ENCODE measurements at regions not wholly inside any gene's neighbourhood (a gene's known extent, or its start where the extent isn't known, plus 50 kb on each side); places are given as distances from the start of the nearest gene placed in this dataset.

DNA sequence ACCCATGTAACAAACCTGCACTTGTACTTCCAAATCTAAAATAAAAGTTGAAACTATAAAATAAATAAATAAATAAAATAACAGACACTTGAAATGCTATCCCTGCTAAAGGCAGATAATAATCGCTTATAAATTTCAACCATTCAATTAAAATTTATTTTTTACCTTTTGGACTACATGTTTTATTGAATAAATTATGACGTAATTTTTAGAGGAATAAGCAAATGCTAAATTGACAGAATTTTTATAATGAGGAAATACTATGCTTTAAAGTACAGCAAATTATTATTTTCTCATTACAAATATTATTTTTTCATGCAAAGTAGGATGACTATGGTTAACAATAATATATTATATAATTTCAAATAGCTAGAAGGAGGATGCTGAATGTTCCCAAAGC, 658.6 kb upstream of the LMO3 start:
- Histone ChIP-seq H3K23me2 (ENCODE audit: insufficient read length, low read depth, low read length, poor library complexity, severe bottlenecking) (no peaks in the 10 kb centered on the region), H3K56ac (ENCODE audit: insufficient read length, low read depth, low read length) (no peak overlapping the region), H2BK12ac (ENCODE audit: insufficient read length, low read depth, low read length) (no peak overlapping the region), H4K91ac (ENCODE audit: insufficient read length, low read depth, low read length) (no peak overlapping the region), H3K9ac (ENCODE audit: extremely low read depth, insufficient read length, low read length) (no peak overlapping the region), H2AFZ (ENCODE audit: low read length) (no peak overlapping the region), H3K27me3 (ENCODE audit: insufficient read depth, low read length) (no peaks in the 10 kb centered on the region), H2BK5ac (ENCODE audit: insufficient read length, low read length) (no peak overlapping the region), H3T11ph (ENCODE audit: low read length) (no peak overlapping the region), H2BK20ac (ENCODE audit: low read depth, low read length, poor library complexity, severe bottlenecking) (no peak overlapping the region), H2AK5ac (ENCODE audit: insufficient read length, low read length) (no peak overlapping the region), H4K5ac (ENCODE audit: insufficient read length, low read depth, low read length) (no peak overlapping the region), H3K79me1 (ENCODE audit: insufficient read depth, low read depth, low read length, poor library complexity, severe bottlenecking) (no peaks in the 10 kb centered on the region), H3K4me1 (ENCODE audit: insufficient read depth, low read length) (no peaks in the 10 kb centered on the region), H3K4me2 (ENCODE audit: insufficient read depth, insufficient read length, low read length) (no peak overlapping the region), H3K27ac (ENCODE audit: insufficient read length, low read depth, low read length) (no peak overlapping the region), H2BK120ac (ENCODE audit: low read depth, low read length, poor library complexity, severe bottlenecking) (no peak overlapping the region), H2BK15ac (ENCODE audit: low read depth, low read length) (no peak overlapping the region), H3K9me3 (ENCODE audit: control insufficient read depth, low read depth, low read length) (no peaks in the 10 kb centered on the region), H3K4ac (ENCODE audit: low read depth, low read length) (no peak overlapping the region), H4K20me1 (ENCODE audit: control insufficient read depth, insufficient read depth, insufficient read length) (no peaks in the 10 kb centered on the region), H3K23ac (ENCODE audit: insufficient read length, low read depth, low read length) (no peak overlapping the region), H3K18ac (ENCODE audit: insufficient read length, low read depth, low read length) (no peak overlapping the region), H4K8ac (replicated peaks; ENCODE audit: insufficient read length, low read depth, low read length) (no peak overlapping the region), H3K79me2 (ENCODE audit: insufficient read depth, low read length) (no peaks in the 10 kb centered on the region), H3K14ac (ENCODE audit: insufficient read depth, low read length) (no peak overlapping the region)
- Mint-ChIP-seq H3K27ac (no peak overlapping the region), H3K27me3 (ENCODE audit: low read depth) (no peaks in the 10 kb centered on the region), H3K9me3 (no peaks in the 10 kb centered on the region), H3K4me3 (no peak overlapping the region), H3K36me3 (ENCODE audit: insufficient read depth in 1 of 3, low read depth in 3 of 3) (no peaks in the 10 kb centered on the region), H3K4me1 (no peaks in the 10 kb centered on the region)
- no peak for DNase-seq
- no peak for TF ChIP-seq CTCF (conservative IDR thresholded peaks at IDR 0.05)
- WGBS (ENCODE audit: extremely low coverage, insufficient read length, low lambda C conversion rate): no CpG with 5 or more reads among the region's 2 CpGs
